SK-N-MC (cell line): ENCODE measurements at regions not wholly inside any gene's neighbourhood (a gene's known extent, or its start where the extent isn't known, plus 50 kb on each side); places are given as distances from the start of the nearest gene placed in this dataset.

Source experiments
- DNase-seq: peaks from one replicate; pipeline ENCODE4 v3.0.0-alpha.2; 2011; ENCODE audit warnings: low read depth, low spot score
- H3K27ac ChIP-seq: fragments of 200-600 bp; sonication (generic); 2 replicates; pipeline ENCODE4 v1.5.1; 2016; ENCODE audit warnings: mixed run types
- H3K36me3 ChIP-seq: fragments of 200-600 bp; sonication (generic); 2 replicates; pipeline ENCODE4 v1.6.1; 2017; ENCODE audit warnings: antibody characterized with exemption, low read length, mixed read lengths; ENCODE audit not compliant: insufficient read depth
- H3K4me3 ChIP-seq: fragments of 200-600 bp; sonication (generic); 2 replicates; pipeline ENCODE4 v1.5.1; 2016
- H3K9ac ChIP-seq: fragments of 200-600 bp; sonication (generic); 2 replicates; pipeline ENCODE4 v1.8.0; 2017; ENCODE audit warnings: mixed run types, mixed read lengths; ENCODE audit not compliant: insufficient read length
- H3K9me3 ChIP-seq: fragments of 200-600 bp; sonication (generic); 2 replicates; pipeline ENCODE4 v1.6.1; 2017; ENCODE audit warnings: low read depth, mild to moderate bottlenecking, antibody characterized with exemption, low read length, moderate library complexity, mixed read lengths
- EZH2 ChIP-seq: fragments of 200-600 bp; sonication (generic); IDR thresholded peaks from one replicate; pipeline ENCODE4 v1.6.1; 2017; ENCODE audit warnings: antibody characterized with exemption
- FOXP2 ChIP-seq: optimal IDR thresholded peaks from 2 replicates; pipeline ENCODE3; 2011; ENCODE audit warnings: mild to moderate bottlenecking, moderate library complexity; ENCODE audit not compliant: insufficient read depth; ENCODE audit errors: extremely low read length, control extremely low read depth
- POLR2AphosphoS5 ChIP-seq: IDR thresholded peaks from 2 replicates; pipeline ENCODE4 v1.6.1; 2012; ENCODE audit warnings: mild to moderate bottlenecking, low read depth, low read length, borderline replicate concordance

- TF ChIP-seq POLR2AphosphoS5 (no peak), EZH2 (no peak), FOXP2 (no peak)
- Histone ChIP-seq H3K9ac (no peak overlapping the region), H3K36me3 (no peaks in the 10 kb centered on the region), H3K4me3 (no peak overlapping the region), H3K27ac (no peak overlapping the region), H3K9me3 (peaks cover 4% of the 10 kb centered on the region; the same call in 1 of the 2 replicates)
- no peak for DNase-seq
These were observed 221.6 kb upstream of the KCNG1 start for GRCh38 chr20:51244466-51244865.

DNA sequence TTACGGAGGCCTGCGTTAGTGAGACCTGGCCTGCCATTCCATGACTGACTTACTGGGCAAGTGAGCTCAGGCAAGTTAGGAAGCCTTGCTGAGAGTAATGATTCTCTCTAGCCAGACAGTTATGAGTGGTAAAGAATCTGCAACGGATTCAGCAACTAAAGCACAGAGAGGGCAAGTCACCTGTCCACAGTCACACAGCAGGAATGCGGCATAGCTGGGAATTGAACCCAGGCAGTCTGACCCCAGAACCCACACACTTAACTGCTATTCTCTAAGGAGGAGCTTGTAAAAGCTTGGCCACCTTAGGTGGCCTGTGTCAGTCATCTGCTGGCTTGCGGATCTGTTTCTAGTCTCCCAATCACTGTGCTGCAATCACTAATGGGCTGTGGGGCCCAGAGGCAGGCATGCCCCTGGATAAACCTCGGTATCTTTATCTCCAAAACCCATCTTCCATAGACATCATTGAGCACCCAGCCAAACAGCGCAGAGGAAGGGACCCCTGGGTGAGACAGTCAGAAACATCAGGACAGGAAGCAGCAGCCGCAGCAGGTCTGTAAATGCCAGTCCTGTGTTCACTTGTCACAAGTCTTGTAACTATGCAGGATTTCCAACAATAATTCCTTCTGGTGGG, 215.9 kb upstream of the KCNG1 start:
- H3K36me3 ChIP-seq, result no peaks in the 10 kb centered on the region
- TF ChIP-seq FOXP2, result no peak
- TF ChIP-seq EZH2, result no peak
- TF ChIP-seq POLR2AphosphoS5, result no peak
- no peak overlapping the region for H3K9ac ChIP-seq
- no peak overlapping the region for H3K27ac ChIP-seq
- DNase-seq, result no peak
- H3K9me3 ChIP-seq, result peaks cover 4% of the 10 kb centered on the region; the same call in 1 of the 2 replicates
- H3K4me3 ChIP-seq, result no peak overlapping the region

- Histone ChIP-seq H3K9ac (no peak overlapping the region), H3K4me3 (no peak overlapping the region), H3K27ac (no peak overlapping the region), H3K36me3 (no peaks in the 10 kb centered on the region), H3K9me3 (peaks cover 4% of the 10 kb centered on the region; the same call in 1 of the 2 replicates)
- DNase-seq, result no peak
- TF ChIP-seq EZH2, result no peak
- TF ChIP-seq FOXP2, result no peak
- TF ChIP-seq POLR2AphosphoS5, result no peak
These were observed 214.9 kb upstream of the KCNG1 start for GRCh38 chr20:51237791-51238190.

- DNase-seq, result no peak
- H3K36me3 ChIP-seq, result no peaks in the 10 kb centered on the region
- TF ChIP-seq POLR2AphosphoS5, result no peak
- no peak for TF ChIP-seq EZH2
- no peak for TF ChIP-seq FOXP2
These were observed 214.4 kb upstream of the KCNG1 start for GRCh38 chr20:51237278-51237677.

GRCh38 chr20:51236421-51236820, 213.5 kb upstream of the KCNG1 start:
- H3K36me3 ChIP-seq, result no peaks in the 10 kb centered on the region
- DNase-seq, result no peak
- H3K9ac ChIP-seq, result no peak overlapping the region
- TF ChIP-seq POLR2AphosphoS5, result no peak
- 0 out of 2 replicates have a peak, but pooled peaks cover 2% of the 10 kb centered on the region for H3K9me3 ChIP-seq
- no peak overlapping the region for H3K4me3 ChIP-seq
- no peak overlapping the region for H3K27ac ChIP-seq

More at GRCh38 chr20:51237278-51237677, 214.4 kb upstream of the KCNG1 start:
- no peak overlapping the region for H3K9ac ChIP-seq
- peaks cover 4% of the 10 kb centered on the region; the same call in 1 of the 2 replicates for H3K9me3 ChIP-seq
- no peak overlapping the region for H3K27ac ChIP-seq
- no peak overlapping the region for H3K4me3 ChIP-seq

DNA sequence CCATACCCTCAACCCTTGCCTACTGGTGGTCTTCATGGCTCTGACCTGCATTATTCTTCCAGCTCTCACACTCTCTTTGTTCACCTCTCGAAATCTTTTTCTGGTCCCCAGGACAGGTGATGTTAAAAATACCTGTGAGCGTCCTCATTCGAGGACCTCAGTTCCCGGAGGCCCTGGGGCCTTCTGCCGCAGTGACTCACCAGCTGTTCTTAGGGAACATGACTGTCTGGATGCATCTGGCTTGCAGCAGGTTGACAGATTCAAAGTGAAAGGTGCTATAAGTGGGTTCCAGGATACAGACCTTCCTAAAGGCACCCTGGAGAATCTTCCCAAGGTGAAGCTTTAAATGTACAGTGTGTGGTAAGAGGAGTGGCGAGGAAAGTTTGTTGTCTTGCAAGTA, 210.4 kb upstream of the KCNG1 start:
- Histone ChIP-seq H3K9me3 (no peaks in the 10 kb centered on the region), H3K9ac (no peak overlapping the region)
- TF ChIP-seq FOXP2, result no peak

GRCh38 chr20:51230727-51231126, 207.8 kb upstream of the KCNG1 start:
- no peak overlapping the region for H3K9ac ChIP-seq

More for the DNA sequence above, 210.4 kb upstream of the KCNG1 start:
- H3K4me3 ChIP-seq, result no peak overlapping the region
- H3K27ac ChIP-seq, result no peak overlapping the region
- no peak for DNase-seq
- H3K36me3 ChIP-seq, result no peaks in the 10 kb centered on the region

DNA sequence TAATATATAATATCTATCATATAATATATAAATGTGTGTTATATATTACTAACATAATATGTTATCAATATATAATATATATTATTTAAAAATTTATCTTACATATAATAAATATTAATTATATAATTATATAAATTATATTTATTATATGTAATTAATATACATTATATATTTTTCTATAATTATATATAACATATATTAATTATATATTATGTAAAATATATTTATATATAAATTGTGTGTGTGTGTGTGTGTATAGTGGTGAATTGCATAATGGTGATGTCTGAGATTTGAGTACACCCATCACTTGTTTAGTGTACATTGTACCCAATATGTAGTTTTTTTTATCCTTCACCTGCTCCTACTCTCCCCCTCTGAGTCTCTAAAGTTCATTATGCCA, 205.9 kb upstream of the KCNG1 start:
- TF ChIP-seq EZH2 (no peak), POLR2AphosphoS5 (no peak)
- Histone ChIP-seq H3K9ac (no peak overlapping the region), H3K27ac (no peak overlapping the region), H3K9me3 (no peaks in the 10 kb centered on the region), H3K36me3 (no peaks in the 10 kb centered on the region), H3K4me3 (no peak overlapping the region)
- DNase-seq, result no peak

More at GRCh38 chr20:51230727-51231126, 207.8 kb upstream of the KCNG1 start:
- no peak for DNase-seq
- Histone ChIP-seq H3K36me3 (no peaks in the 10 kb centered on the region), H3K27ac (no peak overlapping the region), H3K4me3 (no peak overlapping the region), H3K9me3 (no peaks in the 10 kb centered on the region)
- TF ChIP-seq POLR2AphosphoS5 (no peak), FOXP2 (no peak), EZH2 (no peak)

- DNase-seq, result no peak
- no peaks in the 10 kb centered on the region for H3K36me3 ChIP-seq
- H3K4me3 ChIP-seq, result no peak overlapping the region
- TF ChIP-seq POLR2AphosphoS5 (no peak), FOXP2 (no peak), EZH2 (no peak)
- no peaks in the 10 kb centered on the region for H3K9me3 ChIP-seq
- H3K27ac ChIP-seq, result no peak overlapping the region
- no peak overlapping the region for H3K9ac ChIP-seq
These were observed 204.8 kb upstream of the KCNG1 start for GRCh38 chr20:51227744-51228143.
